GM19099 (cell line): ENCODE measurements at regions not wholly inside any gene's neighbourhood (a gene's known extent, or its start where the extent isn't known, plus 50 kb on each side); places are given as distances from the start of the nearest gene placed in this dataset.

Source experiments
- POLR2A ChIP-seq: IDR thresholded peaks from 3 replicates; pipeline ENCODE4 v1.6.1; 2011; ENCODE audit warnings: low read depth; ENCODE audit not compliant: insufficient read length; ENCODE audit errors: extremely low read depth

DNA sequence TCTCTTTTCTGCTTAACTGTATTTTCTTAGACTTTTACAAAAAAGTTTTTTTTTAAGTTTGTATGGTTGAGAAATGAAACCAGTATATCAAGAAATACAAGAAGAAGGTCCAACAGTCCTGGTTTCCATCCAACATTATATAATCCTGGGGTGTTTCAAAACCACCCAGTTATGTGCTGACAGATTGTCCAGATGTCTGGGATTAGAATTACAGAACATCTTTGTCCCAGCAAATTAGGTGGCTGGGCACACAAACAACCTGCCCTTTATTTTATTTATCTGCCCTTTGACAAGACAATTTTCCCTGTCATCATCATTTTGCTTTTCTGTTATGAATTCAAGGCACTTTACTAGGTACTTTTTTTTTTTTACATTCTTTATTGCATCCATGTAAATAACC is 622.1 kb downstream of the PLPP3 start:
- TF ChIP-seq POLR2A = no peak

DNA sequence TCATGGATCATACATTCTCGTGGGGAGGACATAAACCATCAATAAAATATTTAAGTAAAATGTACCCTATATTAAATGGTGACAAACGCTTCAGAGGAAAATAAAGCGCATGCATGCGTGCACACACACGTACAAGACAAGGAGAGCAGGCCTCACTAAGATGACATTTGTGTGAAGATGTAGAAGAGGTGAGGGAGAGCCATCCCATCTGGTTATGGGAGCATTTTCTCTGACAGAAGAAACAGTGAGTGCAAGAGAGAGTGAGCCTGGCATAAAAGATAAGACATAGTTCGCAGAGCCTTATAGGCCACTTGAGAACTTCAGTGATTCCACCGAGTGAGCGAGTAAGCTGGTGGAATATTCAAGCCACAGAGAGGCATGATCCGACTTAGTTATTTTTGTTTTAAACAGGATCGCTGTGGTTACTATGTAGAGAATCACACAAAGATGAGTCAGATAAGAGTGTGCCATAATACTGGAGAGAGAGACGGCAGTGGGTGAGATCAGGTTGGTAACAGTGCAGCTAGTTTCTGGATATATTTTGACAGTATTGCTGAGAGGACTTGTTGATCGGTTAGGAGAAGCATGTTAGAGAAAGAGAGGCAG is 624.2 kb downstream of the PLPP3 start:
- no peak for TF ChIP-seq POLR2A

DNA sequence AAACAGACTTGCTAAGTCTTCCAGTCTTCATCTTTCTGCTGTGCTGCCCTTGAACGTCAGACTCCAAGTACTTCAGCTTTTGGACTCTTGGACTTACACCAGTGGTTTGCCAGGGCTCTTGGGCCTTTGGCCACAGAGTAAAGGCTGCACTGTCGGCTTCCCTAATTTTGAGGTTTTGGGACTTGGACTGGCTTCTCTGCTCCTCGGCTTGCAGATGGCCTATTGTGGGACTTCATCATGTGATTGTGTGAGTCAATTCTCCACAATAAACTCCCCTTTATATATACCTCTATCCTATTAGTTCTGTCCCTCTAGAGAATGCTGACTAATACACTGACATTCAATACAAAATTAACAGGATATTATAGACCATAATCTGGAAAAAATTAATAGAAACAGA is 628.1 kb downstream of the PLPP3 start:
- TF ChIP-seq POLR2A = no peak

GRCh38 chr1:55947446-55947845 is 631.9 kb downstream of the PLPP3 start:
- TF ChIP-seq POLR2A = no peak

- no peak for TF ChIP-seq POLR2A
These were observed 635.5 kb downstream of the PLPP3 start for GRCh38 chr1:55943721-55944435.

DNA sequence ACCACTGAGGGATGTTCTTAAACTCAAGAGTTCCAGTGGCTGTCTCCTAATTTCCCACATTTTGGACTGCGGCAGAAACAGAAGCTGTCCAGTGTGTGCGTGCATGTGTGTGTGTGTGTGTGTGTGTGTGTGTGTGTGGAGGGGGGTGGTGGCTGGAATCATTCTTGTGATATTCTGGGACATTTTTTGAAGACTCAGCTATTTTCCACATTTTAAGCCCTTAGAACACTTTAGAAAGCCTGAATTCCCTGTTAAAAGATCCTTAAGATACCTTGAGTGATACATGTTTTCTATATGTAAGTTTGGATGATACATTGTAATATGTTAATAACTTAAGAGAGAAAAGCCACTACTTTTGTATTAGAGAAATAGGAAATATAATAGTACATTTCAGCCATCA is 636.4 kb downstream of the PLPP3 start:
- no peak for TF ChIP-seq POLR2A

DNA sequence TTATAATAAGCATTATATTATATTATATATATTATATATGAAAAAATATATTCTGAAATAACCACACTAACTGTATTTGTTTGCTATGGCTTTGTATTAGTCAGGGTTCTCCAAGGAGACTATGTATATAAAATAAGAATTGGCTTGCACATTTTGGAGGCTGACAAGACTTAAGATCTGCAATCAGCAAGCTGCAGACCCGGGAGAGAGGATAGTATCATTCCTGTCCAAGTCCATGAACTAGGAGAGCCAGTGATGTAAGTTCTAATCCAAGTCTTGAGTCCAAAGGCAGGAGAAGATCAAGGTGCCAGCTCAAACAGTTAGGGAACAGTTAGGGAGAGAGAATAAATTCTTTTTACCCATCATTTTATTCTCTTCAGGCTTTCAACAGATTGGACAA is 639.5 kb downstream of the PLPP3 start:
- TF ChIP-seq POLR2A = no peak

DNA sequence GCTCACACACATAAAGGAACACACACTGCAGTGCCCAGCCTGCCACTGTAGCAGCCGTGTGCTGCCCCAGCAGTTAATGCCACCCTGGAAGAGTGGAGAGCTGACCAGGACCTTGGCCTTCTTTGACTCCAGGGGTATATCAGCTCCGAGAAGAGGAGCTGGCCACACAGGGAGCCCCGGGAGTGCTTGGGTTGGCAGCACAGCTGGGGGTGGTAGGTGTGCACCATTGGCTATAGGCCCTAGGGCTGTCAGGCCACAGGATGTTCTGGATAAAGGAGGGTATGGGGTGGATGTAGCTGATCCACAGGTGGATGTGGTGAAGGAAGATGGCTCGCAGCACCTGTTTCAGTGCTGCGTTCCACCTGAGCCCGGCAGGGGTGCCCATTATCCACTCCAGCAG is 640.5 kb downstream of the PLPP3 start:
- TF ChIP-seq POLR2A = no peak

GRCh38 chr1:55938376-55938850 is 641.0 kb downstream of the PLPP3 start:
- no peak for TF ChIP-seq POLR2A

GRCh38 chr1:55937840-55938375 is 641.5 kb downstream of the PLPP3 start:
- no peak for TF ChIP-seq POLR2A

DNA sequence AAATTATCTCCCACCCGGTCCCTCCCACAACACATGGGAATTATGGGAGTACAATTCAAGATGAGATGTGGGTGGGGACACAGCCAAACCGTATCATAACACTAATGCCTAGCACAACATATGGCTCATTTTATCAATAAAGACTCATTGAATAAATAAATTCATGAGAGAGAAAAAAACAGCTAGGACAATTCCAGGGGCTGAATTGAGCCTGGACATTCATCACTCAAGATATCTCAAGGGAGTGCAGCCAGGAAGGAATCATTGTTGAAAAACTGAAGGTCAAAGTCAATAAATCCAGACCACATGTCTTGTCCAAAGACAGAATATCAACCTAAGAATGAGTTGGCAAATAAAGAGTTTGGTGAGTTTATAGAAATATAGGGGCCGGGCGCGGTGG is 644.1 kb downstream of the PLPP3 start:
- no peak for TF ChIP-seq POLR2A

GRCh38 chr1:55932402-55932801 is 647.0 kb downstream of the PLPP3 start:
- no peak for TF ChIP-seq POLR2A

GRCh38 chr1:55931081-55931940 is 648.1 kb downstream of the PLPP3 start:
- TF ChIP-seq POLR2A = no peak

DNA sequence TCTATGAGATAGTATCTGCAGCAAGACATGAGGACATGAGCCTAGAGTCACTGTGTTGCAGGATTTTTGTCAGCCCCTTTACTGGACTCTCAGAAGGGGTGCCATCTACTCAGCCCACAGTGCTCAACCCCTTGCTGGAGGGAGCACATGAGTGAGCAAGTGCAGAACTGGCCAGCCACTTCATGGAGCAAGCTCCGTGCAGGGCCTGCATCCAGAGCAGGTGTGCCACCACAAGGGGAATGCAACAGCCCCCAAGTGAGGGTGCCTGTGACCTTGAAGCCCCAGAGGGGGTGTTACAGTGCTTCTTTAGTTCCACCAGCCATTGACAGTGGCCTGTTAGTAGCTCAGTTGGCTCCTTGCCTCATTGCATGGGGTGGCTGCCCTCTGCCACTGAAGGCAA is 649.7 kb downstream of the PLPP3 start:
- no peak for TF ChIP-seq POLR2A

DNA sequence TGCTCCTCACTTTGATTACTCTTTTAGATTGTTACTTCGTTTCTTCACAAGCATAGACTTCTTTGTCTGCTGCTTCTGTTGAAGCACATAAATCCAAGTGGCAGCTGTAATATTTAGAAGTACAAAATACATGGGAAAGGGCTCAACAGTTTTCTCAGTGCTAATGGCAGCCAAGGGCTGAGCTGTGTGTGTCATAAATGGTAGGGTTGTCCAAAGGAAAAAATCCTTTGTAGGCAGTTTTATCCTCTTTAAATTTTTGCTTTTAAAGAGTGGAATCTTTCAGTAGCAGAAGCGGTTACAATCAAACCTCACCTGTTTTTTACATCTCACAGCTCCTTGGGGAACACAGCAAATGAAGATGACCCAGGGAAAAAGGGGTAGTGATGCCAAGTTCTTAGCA is 650.8 kb downstream of the PLPP3 start:
- no peak for TF ChIP-seq POLR2A
